ENCODE measurements at regions not wholly inside any gene's neighbourhood (a gene's known extent, or its start where the extent isn't known, plus 50 kb on each side); places are given as distances from the start of the nearest gene placed in this dataset.
"Not testable (repeated sequence)": the region's sequence is repeated elsewhere in the genome, so short reads cannot be mapped to it uniquely, and the experiment has no call there.

DNA sequence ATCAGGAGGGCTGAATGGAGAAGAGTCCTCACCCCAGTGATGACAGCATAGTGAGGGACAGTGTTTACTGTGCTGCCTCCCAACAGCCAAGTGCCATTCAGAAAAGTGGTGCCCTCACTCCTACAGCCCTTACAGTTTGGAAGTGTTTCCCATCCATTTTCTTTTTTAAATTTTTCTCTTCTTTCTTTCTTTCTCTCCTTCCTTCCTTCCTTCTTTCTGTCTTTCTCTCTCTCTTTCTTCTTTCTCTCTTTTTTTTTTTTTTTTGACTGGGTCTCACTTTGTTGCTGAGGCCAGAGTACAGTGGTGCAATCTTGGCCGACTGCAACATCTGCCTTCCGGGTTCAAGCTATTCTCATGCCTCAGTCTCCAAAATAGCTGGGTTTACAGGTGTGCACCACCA, 755.3 kb downstream of the UQCRFS1 start:
- DNase-seq: no peak

DNA sequence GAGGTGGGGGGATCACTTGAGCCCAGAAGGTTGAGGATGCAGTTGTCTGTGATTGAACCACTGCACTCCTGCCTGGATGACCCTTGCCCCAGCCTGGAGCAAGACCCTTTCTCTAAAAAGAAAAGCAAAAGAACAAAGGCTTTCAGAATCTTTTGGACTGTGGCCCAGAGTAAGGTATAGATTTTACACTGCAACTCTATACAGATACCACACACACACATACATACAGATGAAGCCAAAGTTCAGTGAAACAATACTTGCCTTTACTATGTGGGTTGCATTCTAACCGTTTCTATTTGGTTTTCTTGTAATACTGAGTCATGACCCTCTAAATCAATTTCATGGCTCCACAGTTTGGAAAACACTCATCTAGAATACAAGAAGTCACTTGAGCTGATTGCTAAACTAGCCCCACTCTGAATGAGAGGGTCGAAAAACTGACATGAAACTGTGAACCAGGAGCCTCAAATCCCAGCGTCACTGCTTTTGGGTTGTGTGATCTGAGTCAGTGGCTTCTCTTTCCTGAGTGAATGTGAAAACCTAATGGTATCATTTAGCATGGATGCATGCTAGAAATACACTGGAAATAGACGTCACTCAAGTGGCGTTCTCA, 756.1 kb downstream of the UQCRFS1 start:
- DNase-seq: no peak

DNA sequence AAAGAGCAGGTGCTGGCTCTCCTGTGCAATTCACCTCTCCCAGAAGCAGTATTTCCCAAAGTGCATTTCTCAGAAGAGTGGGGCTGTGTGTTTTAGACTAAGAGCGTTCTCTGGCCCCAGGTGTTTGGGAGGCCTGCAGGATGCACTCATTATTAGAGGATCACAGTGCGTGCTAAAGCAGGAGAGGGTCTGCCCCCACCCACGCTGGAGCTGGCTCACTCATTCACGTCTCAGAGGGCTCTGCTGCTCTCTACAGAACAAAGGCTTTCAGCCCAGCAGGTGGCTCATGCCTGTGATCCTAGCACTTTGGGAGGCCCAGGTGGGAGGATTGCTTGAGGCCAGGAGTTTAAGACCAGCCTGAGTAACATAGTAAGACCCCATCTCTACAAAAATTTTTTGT, 756.7 kb downstream of the UQCRFS1 start:
- no peak for DNase-seq

DNA sequence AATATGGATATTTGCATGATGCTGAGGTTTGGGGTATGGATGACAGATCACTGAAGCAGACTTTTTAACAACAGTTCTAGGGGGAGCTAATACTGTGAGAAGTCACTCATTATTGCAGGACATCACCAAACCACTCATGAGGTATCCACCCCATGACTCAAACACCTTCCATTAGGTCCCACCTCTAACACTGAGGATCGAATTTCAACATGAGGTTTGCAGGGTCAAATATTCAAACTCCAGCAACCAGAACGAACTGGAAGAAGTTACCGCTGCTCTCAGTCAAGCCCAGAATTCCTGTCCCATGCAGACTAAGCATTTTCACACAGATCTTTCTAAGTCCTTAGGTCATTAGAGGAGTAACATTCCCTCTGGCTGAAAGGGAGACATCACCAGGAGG, 758.9 kb downstream of the UQCRFS1 start:
- no peak for DNase-seq

DNA sequence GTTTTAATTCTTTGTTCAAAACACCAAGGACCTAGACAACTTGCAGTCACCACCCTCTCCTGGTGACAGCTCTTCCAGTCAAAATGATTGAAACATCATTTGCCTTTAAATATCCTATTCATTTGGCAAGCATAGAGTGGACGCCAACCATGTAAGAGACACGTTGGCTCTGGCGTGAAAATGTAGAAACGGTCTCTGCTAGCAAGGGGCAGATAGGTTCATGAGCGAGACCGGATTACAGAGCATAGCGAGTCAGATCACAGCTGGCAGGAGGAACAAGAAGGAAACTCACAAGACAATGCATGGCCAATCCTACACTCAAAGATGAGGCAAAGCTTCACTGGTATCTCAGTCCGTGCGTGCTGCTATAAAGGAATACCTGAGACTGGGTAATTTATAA, 759.5 kb downstream of the UQCRFS1 start:
- no peak for DNase-seq

DNA sequence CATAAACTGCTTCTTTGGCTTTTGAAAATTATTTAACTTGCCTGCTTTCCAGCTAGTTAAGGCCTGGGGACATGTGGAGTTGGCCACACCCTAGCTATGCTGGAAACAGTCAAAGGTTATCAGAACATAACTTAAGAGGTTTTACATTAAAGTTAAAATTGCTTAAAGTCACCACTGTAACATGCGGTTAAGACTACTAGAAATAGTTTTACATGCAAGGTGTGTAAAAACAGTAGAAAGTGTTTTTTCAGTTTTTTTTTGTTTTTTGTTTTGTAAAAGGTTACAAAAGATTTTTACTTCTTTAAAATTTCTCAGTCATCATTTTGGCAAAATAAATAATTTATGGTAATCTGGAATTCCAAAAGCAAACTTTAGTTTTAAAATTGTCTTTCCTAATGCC, 763.1 kb downstream of the UQCRFS1 start:
- DNase-seq: no peak

DNA sequence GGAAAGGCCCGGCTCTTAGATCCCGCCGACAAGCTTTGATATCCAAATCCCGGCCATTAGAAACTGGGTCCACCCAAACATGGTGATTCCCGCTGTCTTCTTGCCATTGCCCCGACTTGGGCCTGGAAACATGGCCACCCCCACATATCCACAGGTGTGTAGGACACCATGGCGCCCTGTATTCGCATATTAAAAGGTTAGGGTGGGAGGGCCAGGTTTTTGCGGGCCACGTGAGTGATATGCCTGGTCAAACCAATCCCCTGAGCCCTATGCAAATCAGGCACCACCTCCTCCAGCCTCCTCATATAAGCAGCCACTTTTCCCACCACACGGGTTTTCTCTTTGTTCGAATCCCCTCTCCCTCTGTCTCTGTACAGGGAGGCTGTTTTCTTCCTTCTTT, 766.4 kb downstream of the UQCRFS1 start:
- DNase-seq: no peak

DNA sequence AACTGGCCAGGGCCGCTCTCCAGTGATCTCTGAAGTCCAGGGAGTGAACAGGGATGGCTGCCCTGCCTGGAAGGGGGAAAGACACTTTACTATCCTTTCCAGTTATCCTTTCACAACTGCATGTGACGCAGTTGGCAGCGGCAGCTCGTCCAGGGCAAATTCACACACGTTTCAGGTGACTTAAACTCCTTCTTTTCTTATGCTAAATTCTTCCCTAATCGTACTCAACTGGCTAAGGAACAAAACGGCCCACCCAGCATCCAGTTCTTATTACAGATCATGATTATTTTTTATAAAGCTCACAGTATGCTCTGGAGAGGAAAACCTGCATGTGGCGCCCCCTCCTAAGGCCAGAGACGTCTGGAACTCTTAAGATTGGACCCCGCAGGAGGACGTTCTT, 767.1 kb downstream of the UQCRFS1 start:
- no peak for DNase-seq

DNA sequence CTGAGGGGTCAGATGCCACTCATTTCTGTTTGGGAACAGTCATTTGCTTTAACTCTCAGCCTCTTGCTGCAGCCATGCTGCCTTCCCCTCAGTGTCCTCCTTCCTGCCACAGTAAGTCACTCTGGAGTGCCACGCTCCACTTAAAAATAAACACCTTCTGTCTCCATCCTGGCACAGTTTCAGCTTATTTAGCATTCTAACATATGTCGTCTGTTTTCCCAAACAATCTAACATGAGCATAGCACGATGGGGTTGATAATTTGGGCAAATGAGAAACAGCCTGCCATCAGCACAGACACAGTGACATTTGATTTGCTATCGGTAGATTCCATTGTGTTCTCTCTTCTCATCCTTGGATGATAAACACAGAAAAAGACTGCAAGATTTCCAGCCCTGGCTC, 768.6 kb downstream of the UQCRFS1 start:
- DNase-seq: no peak

DNA sequence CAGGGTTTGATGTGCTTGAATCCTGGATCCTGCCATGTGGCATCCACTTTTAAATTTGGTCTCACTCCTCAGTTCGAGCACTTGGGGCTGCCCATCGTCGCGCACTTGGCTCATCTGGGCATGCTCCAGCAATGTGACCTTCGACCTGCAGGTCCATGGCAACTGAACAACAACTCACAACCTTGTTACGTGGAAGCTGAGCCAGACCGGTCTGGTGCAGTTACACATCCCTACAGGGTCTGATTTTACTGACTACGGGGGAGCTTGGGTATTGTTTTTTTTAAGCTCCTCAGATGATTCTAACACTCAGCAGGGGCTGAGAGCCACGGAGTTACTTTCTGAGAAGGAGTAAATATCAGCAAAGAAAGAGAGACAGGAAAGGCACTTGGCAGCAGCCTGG, 769.6 kb downstream of the UQCRFS1 start:
- no peak for DNase-seq

DNA sequence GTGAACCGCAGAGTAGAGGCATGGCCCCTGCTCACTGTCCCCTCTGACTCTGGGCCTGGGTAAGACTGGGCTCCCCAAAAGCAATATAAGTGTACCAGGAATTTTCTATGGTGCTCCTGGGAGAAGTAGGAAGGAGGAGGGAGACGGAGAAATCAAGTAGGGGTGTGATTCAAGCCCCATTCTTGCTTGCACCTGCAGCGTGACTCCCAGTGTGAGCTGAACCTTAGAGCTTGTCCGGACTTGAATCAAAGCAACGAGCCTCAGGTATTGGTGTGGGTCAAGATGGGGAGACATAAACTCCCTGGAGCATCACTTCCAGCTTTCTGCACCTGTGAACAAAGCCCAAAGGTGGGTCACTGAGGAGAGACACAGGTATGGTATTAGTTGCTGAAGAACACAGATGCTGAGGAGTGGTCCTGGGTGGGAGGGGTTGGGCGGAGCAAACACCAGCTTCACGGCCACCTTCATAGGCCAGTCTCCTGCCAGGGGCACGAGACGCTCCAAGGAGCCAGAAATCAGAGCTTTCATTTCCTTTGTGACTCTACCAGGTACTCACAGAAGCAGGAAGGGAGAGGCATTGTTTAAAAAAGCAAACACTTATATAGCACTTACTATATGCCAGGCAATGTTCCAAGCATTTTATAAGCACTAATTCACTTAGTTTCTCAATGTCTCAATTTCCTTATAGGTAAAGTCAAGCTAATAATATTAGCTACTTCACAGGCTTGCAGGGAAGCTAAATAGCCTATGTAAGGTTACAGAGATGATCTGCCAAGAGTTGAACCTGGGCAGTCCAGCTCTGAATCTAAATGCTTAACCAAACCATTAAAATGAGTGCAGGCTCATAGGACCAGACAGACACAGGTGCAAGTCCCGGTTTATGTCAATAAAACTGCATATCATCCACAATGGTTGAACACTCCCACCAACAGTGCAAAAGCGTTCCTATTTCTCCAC, 775.3 kb downstream of the UQCRFS1 start:
- no peak for DNase-seq

DNA sequence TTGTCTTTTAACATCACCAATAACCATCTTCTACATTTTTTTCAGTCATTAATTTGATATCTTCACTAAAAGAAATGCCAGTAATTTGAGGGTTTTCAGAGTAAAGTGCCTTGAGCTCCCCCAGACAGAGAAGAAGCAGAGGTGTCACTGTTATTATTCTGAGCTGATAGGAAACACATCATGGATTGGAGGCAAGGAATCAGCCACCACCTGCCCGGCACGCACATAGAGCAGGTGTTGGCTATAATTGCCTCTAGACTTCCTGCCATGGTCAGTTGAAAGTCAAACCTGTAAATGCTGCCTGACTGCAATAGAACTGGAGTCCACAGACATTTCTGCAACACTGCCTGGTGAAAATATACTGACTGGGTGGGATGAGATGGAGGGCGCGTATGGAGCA, 776.6 kb downstream of the UQCRFS1 start:
- no peak for DNase-seq

DNA sequence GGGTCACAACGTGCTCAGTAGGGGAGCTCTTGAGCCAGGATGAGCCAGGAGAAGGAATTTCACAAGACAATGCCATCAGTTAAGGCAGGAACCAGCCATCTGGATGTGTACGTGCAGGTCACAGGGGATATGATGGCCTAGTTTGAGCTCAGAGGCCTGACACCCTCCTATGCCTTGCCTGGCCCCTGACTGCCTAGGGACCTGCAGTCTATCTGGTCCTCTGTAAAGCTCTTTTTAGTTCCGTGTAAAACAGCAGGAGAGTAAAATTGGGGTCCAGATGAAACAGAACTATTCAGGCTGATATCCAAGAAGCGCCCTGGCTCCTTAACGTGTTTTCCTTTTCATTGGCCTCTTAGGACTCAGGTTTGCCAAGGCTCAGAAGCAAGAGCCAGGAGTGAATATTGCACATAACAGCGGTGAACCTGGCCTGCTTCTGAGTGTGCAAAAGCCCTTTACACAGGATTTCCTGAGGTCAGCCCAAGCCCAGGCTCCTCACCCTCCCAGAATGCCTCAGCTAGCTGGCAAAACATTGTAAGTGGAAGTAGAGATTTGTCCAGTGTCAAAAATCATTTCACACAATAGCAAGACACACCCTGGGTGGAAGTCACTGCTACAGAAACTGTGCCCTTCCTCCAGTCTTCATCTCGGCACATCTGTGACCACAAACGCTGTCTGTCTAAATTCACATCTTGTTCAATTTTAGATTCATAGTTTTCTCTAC, 777.2 kb downstream of the UQCRFS1 start:
- no peak for DNase-seq

DNA sequence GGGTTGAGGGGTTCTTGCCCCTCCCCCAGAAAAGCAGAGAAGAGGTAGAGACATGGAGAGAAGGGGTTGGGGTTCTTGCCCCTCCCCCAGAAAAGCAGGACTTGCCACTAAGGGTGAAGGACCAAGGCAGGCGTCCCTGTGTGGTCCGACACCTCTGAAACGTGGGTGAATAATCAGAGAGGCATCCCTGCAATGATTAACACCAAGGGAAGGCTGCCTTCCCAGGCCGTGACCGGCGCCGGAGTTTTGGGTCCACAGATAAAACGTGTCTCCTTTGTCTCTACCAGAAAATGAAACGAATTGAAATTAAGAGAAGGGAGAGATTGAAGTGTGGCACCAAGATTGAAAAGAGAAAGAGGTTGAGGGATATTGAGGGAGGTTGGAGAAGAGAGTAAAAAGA, 778.2 kb downstream of the UQCRFS1 start:
- DNase-seq: not testable (repeated sequence)

DNA sequence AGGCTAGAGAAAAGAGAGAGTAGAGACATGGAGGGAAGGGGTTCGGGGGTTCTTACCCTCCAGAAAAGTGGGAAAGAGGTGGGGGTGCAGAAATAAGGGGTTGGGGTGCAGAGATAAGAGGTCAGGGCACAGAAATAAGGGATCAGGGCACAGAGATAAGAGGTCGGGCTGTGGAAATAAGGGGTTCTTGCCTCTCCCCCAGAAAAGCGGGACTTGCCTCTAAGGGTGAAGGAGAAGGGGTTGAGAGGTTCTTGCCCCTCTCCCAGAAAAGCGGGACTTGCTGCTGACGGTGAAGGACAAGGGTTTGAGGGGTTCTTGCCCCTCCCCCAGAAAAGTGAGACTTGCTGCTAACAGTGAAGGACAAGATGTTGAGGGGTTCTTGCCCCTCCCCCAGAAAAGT, 778.6 kb downstream of the UQCRFS1 start:
- not testable (repeated sequence) for DNase-seq

DNA sequence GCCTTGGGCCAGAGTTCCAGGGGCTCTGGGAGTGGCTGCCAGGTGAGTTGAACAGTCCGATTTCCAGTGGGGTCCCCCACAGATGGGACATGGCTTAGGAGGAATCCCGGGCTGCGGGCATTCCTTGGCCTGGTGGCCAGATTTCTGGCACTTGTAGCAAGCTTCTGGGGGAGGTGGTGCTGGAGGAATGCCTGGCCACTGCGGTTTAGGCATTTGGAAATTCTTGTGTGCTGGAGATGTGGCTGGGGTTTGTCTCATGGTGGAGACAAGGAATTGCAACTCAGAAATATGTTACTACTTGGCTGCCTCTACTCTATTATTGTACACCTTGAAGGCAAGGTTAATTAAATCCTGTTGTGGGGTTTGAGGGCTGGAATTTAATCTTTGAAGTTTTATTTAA, 779.8 kb downstream of the UQCRFS1 start:
- not testable (repeated sequence) for DNase-seq

DNA sequence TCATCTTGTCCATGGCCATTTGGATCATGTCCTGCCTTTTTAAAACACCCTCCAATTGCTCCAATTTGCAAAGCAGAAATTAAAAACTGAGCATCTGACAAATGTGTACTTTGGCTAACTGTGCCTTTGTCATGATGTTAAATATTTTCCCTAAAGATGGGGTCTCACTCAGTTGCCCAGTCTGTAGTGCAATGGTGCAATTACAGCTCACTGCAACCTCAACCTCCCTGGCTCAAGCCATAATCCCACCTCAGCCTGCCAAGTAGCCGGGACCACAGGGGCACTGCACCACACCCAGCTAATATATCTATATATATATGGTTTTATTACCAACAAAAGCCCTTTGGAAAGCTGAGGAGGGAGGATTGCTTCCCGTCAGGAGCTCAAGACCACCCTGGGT, 782.7 kb downstream of the UQCRFS1 start:
- DNase-seq: no peak

DNA sequence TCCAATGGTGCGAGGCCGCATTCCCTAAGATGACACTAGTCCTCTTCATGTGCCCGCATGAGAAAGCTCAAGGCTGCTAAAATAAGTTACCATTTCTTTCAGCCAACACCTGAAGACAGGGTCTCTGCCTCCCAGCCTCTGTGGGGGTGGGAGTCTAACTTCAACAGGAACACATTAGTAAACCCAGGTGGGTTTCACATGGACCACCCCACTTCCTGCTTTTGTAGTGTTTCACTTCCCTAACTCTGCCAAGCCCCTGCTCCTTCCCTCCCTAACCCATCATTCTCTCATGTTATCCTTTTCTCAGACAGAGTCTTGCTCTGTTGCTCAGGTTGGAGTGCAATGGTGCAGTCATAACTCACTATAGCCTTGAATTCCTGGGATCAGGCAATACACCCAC, 783.6 kb downstream of the UQCRFS1 start:
- no peak for DNase-seq

DNA sequence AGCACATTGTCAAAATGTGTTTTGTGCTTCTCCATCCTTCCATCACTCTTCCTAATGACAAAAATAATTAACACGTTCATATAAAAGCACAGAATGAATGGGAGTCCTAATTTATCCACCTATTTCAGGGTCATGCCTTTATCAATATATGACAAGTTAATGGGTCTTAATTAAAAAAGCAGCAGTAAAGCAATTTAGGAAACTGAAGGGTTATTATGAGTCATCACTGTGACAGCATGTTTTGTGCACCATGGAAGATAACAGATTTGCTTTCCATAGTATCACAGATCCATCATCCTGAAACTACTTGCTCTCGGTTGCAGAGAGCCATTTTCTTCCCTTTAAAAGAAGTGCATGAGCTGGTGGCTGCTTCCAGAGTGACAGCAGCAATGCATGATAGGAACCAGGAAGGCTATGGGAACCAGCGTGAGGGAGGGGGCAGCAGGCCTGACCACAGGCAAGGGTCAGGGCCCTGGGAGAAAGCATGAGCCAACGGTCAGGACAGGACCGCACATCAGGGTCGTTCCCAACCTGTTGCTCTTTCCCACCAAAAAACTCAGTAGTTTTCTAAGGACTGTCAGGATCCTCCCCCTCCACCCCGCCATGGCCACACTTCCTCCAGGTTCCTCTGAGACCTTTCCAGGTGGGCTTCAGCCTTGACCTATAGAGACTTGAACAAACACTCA, 784.1 kb downstream of the UQCRFS1 start:
- no peak for DNase-seq

DNA sequence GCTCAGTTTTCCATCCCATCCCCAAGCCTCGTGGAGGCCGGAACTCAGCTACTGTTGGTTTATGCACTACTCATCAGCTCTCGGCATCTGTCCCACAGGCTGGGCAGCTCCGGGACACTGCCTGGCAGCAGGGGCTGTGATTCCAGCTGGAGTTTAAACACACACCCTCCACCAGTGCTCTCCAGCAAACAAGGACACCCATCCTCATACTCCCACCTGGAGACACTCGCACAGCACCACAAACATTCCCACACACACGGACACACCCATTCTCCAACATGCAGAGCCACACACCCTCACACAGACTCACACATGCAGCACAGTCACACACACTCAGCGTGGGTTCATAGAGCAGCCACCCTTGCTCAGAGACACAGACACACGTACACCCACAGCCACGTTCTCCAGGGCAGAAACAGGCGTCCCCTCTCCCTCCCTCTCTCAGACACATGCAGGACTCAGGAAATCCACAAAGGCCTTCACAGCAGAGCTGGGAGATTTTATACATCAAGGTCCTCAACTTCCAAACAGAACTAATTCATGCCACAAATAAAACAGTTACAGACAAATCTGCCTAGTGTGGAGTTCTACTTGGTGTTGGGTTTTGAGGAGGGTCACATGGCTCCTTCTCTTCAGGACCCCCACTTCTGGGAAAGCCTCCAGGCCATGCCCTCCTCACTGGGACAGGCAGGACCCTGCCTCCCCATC, 785.4 kb downstream of the UQCRFS1 start:
- DNase-seq: no peak

DNA sequence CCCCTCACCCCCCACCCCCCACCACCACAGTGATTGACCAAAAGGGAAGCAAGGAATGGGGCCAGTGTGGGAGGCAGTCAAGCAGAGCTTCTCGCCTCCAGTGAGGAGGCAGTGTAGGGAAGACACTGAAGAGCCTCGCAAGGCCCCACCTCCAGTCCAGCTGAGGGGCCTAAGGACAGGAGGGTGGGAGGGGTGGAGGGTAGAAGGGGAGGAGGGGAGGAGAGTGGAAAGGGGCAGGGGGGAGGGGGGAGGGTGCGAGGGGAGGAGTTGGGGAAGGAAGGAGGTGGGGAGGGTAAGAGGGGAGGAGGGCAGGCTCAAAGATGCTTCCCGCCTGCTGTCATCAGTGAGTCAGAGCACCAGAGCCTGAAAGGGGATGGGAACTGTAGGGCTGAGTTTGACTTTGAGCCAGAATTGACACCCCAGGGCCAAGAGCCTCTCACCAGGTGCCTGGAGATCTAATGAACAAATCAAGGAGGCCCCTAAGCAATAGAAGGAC, 786.2 kb downstream of the UQCRFS1 start:
- DNase-seq: no peak

DNA sequence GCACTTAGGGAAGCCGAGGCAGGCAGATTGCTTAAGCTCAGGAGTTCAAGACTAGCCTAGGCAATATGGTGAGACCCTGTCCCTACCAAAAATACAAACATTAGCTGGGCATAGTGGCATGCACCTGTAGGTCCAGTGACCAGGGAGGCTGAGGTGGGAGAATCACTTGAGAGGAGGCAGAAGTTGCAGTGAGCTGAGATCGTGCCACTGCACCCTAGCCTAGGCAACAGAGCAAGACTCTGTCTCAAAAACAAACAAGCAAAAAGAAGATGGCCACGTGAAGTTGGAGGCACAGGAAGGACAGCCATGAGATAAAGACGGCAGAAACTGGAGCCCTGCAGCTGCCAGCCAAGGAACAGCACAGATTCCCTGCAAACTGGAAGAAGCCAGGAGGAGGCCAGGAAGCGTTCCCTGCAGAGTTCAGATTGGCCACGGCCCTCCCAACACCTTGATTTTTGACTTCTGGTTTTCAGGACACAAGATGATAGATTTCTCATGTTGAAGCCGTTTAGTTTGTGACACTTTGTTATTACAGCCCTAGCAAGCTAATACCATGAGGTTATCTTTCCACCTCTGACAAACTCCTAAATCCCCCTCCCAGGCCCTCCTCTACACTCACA, 786.7 kb downstream of the UQCRFS1 start:
- DNase-seq: no peak
